ENCODE measurements at regions not wholly inside any gene's neighbourhood (a gene's known extent, or its start where the extent isn't known, plus 50 kb on each side); places are given as distances from the start of the nearest gene placed in this dataset.

- no peak overlapping the region for H3K9ac ChIP-seq (ENCODE audit: low read length)
- no peaks in the 10 kb centered on the region for H3K9me3 ChIP-seq (ENCODE audit: control insufficient read depth, low read length)
Observed at GRCh38 chr2:176769021-176769420, 443.6 kb upstream of the HNRNPA3 start.

DNA sequence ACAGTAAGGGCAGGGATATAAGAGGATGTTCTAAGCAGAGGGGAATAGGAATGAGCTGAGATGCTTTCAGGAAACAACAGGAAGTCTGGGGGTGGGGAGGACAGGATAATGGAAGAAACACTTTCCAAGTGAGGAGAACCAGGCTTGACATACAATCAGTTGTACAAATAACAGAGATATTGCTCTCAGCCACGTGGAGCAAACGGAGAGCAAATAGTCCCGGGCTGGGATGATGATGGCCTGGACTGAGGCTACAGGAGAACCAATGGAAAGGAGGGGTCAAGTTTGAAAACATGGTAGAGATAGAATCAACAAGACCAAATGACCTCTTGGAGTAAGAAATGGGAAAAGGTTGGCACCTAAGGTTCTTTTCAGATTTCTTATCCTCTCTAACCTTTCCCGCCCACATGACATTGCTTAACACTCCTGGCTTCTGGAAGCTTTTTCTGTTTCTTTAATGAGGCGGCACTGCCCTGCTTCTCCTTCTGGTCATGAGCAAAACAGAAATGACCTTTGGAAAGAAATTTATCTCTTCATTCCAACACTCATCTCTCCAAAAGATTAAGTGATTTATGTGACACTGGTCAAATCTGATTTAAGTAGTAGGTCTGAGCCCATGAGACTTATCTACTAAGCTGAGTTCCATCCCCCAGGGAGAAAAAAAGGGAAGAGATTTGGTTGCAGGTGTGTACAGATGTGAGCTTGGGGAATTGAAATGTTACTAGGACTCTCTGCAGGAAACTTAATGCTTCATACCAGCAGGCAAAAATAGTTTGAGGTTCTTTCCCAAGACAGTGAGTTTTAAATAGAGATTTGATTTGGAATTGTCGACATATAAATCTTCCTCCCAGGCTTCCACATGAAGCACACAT, 442.9 kb upstream of the HNRNPA3 start:
- no peaks in the 10 kb centered on the region for H3K9me3 ChIP-seq (ENCODE audit: control insufficient read depth, low read length)
- H3K4me1 ChIP-seq (ENCODE audit: control insufficient read depth, insufficient read depth, low read length) = no peaks in the 10 kb centered on the region
- H3K9ac ChIP-seq (ENCODE audit: low read length) = no peak overlapping the region
- no peaks in the 10 kb centered on the region for H3K36me3 ChIP-seq (ENCODE audit: control insufficient read depth, insufficient read depth, low read length)
- H3K27me3 ChIP-seq (ENCODE audit: control insufficient read depth, insufficient read depth, low read length) = no peaks in the 10 kb centered on the region
- no peak overlapping the region for H3K4me3 ChIP-seq (ENCODE audit: low read length)

More at GRCh38 chr2:176769021-176769420, 443.6 kb upstream of the HNRNPA3 start:
- Histone ChIP-seq H3K4me3 (ENCODE audit: low read length) (no peak overlapping the region), H3K27me3 (ENCODE audit: control insufficient read depth, insufficient read depth, low read length) (peaks cover under 1% of the 10 kb centered on the region), H3K4me1 (ENCODE audit: control insufficient read depth, insufficient read depth, low read length) (no peaks in the 10 kb centered on the region), H3K36me3 (ENCODE audit: control insufficient read depth, insufficient read depth, low read length) (no peaks in the 10 kb centered on the region)

- Histone ChIP-seq H3K9me3 (ENCODE audit: control insufficient read depth, low read length) (no peaks in the 10 kb centered on the region), H3K9ac (ENCODE audit: low read length) (no peak overlapping the region), H3K4me1 (ENCODE audit: control insufficient read depth, insufficient read depth, low read length) (no peaks in the 10 kb centered on the region), H3K36me3 (ENCODE audit: control insufficient read depth, insufficient read depth, low read length) (no peaks in the 10 kb centered on the region), H3K27me3 (ENCODE audit: control insufficient read depth, insufficient read depth, low read length) (no peaks in the 10 kb centered on the region), H3K4me3 (ENCODE audit: low read length) (no peak overlapping the region)
Observed at GRCh38 chr2:176772816-176773215, 439.8 kb upstream of the HNRNPA3 start.

- Histone ChIP-seq H3K36me3 (ENCODE audit: control insufficient read depth, insufficient read depth, low read length) (no peaks in the 10 kb centered on the region), H3K27me3 (ENCODE audit: control insufficient read depth, insufficient read depth, low read length) (no peaks in the 10 kb centered on the region), H3K4me3 (ENCODE audit: low read length) (no peak overlapping the region)
Observed at GRCh38 chr2:176774766-176775451, 437.7 kb upstream of the HNRNPA3 start.

DNA sequence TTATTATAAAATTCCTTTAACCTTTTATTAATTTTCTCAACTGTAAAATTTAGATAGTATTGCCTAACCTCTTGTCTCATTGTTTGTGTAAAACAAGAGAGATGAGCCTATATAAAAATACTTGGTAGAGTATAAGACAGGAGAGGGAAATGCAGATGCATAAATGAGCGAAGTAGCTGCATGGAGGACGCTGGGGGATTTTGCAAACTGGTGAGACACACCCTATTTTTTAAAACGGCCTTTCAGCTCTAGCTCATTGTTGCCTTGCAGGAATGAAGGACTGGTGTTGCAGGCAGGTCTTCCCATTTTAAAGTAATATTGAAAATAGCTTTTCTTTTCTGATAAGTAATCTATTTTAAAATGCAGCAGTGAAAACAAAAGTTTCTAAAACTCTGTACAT, 435.3 kb upstream of the HNRNPA3 start:
- no peaks in the 10 kb centered on the region for H3K4me1 ChIP-seq (ENCODE audit: control insufficient read depth, insufficient read depth, low read length)
- H3K9ac ChIP-seq (ENCODE audit: low read length) = no peak overlapping the region

More at GRCh38 chr2:176774766-176775451, 437.7 kb upstream of the HNRNPA3 start:
- Histone ChIP-seq H3K4me1 (ENCODE audit: control insufficient read depth, insufficient read depth, low read length) (no peaks in the 10 kb centered on the region), H3K9me3 (ENCODE audit: control insufficient read depth, low read length) (no peaks in the 10 kb centered on the region), H3K9ac (ENCODE audit: low read length) (no peak overlapping the region)

DNA sequence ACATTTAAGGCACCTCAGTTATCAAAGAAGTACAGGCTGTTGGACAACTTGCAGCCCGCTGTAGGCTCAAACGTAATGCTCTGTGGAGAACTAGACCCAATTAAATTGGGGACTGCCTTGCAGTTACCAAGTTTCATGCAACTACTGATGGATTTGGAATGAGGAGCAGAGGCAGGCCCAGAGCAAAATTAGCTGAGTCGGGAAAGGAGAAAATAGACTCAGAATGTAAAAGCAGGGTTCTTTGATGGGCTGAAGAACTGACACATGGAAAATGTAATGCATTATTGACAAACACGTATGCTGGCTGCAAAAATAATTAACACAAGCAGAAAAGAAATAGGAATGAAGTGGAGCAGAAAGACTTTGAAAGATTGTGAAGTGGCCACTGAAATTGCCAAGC, 432.7 kb upstream of the HNRNPA3 start:
- Histone ChIP-seq H3K36me3 (ENCODE audit: control insufficient read depth, insufficient read depth, low read length) (no peaks in the 10 kb centered on the region), H3K4me3 (ENCODE audit: low read length) (no peak overlapping the region), H3K9me3 (ENCODE audit: control insufficient read depth, low read length) (no peaks in the 10 kb centered on the region), H3K9ac (ENCODE audit: low read length) (no peak overlapping the region), H3K4me1 (ENCODE audit: control insufficient read depth, insufficient read depth, low read length) (no peaks in the 10 kb centered on the region), H3K27me3 (ENCODE audit: control insufficient read depth, insufficient read depth, low read length) (no peaks in the 10 kb centered on the region)

More for the DNA sequence above, 435.3 kb upstream of the HNRNPA3 start:
- Histone ChIP-seq H3K4me3 (ENCODE audit: low read length) (no peak overlapping the region), H3K27me3 (ENCODE audit: control insufficient read depth, insufficient read depth, low read length) (no peaks in the 10 kb centered on the region), H3K9me3 (ENCODE audit: control insufficient read depth, low read length) (no peaks in the 10 kb centered on the region), H3K36me3 (ENCODE audit: control insufficient read depth, insufficient read depth, low read length) (no peaks in the 10 kb centered on the region)

GRCh38 chr2:176780348-176780747, 432.2 kb upstream of the HNRNPA3 start:
- H3K9ac ChIP-seq (ENCODE audit: low read length) = no peak overlapping the region
- no peaks in the 10 kb centered on the region for H3K36me3 ChIP-seq (ENCODE audit: control insufficient read depth, insufficient read depth, low read length)
- no peaks in the 10 kb centered on the region for H3K9me3 ChIP-seq (ENCODE audit: control insufficient read depth, low read length)
- no peaks in the 10 kb centered on the region for H3K4me1 ChIP-seq (ENCODE audit: control insufficient read depth, insufficient read depth, low read length)
- no peaks in the 10 kb centered on the region for H3K27me3 ChIP-seq (ENCODE audit: control insufficient read depth, insufficient read depth, low read length)
- no peak overlapping the region for H3K4me3 ChIP-seq (ENCODE audit: low read length)

DNA sequence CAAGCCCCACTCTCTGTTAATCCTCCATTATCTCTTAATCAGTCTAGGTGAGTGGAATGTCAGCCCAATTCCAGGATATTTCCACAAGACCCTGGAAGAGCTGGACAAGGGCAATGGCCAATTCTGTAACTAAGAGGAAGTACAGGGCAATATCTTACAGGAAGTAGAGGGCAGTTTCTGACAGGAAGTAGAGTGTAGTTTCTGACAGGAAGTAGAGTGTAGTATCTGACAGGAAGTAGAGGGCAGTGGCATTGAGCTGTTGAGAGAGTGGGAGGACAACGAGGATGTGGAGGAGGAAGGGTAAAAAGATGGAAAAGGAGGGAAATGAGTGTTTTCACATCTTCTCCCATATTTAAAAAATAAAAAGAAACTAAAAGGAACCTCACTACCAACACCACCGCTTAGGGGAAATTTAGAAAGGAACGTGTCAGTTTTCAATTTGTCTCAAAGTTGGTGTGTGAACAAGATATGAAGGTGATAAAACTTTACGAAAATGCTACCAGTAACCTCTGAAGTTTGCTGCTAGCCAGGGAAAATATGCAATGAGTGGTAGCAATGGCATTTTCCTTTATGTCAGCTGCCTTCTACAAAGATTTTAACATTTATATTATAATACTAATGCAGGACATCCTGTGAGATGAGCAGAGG, 430.9 kb upstream of the HNRNPA3 start:
- Histone ChIP-seq H3K36me3 (ENCODE audit: control insufficient read depth, insufficient read depth, low read length) (no peaks in the 10 kb centered on the region), H3K9ac (ENCODE audit: low read length) (no peak overlapping the region), H3K27me3 (ENCODE audit: control insufficient read depth, insufficient read depth, low read length) (no peaks in the 10 kb centered on the region), H3K4me1 (ENCODE audit: control insufficient read depth, insufficient read depth, low read length) (no peaks in the 10 kb centered on the region), H3K4me3 (ENCODE audit: low read length) (no peak overlapping the region), H3K9me3 (ENCODE audit: control insufficient read depth, low read length) (no peaks in the 10 kb centered on the region)

DNA sequence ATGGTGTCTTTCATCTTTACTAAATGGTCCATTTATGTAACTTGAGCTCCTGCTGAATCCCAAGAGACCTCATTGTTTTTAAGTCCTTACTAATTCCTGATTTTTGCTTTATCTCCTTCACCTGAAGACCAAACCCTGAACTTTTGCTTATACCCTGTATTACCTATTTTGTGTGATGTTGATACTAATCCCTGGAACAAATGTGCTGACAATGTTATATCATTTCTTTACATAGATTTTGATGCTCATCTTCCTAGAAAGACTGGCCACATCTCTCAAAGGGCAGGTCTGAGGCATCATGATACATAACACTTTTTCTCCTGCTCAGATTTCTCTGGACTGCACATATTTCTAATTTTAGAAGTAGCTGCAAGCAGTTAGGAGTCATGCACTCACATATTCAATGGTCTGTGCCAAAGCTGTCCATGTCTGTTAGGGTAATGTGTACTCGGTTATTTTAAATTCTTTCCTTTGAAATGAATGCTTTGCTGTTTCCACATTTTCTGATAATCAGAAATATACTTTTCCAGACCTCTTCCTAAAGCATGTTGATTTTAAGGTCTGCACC, 427.9 kb upstream of the HNRNPA3 start:
- H3K36me3 ChIP-seq (ENCODE audit: control insufficient read depth, insufficient read depth, low read length) = no peaks in the 10 kb centered on the region
- H3K9ac ChIP-seq (ENCODE audit: low read length) = no peak overlapping the region
- no peaks in the 10 kb centered on the region for H3K4me1 ChIP-seq (ENCODE audit: control insufficient read depth, insufficient read depth, low read length)
- H3K4me3 ChIP-seq (ENCODE audit: low read length) = no peak overlapping the region
- H3K9me3 ChIP-seq (ENCODE audit: control insufficient read depth, low read length) = no peaks in the 10 kb centered on the region
- no peaks in the 10 kb centered on the region for H3K27me3 ChIP-seq (ENCODE audit: control insufficient read depth, insufficient read depth, low read length)

GRCh38 chr2:176789751-176790150, 422.8 kb upstream of the HNRNPA3 start:
- H3K9me3 ChIP-seq (ENCODE audit: control insufficient read depth, low read length) = no peaks in the 10 kb centered on the region
- H3K27me3 ChIP-seq (ENCODE audit: control insufficient read depth, insufficient read depth, low read length) = no peaks in the 10 kb centered on the region
- H3K4me1 ChIP-seq (ENCODE audit: control insufficient read depth, insufficient read depth, low read length) = no peaks in the 10 kb centered on the region
- no peak overlapping the region for H3K4me3 ChIP-seq (ENCODE audit: low read length)
- H3K36me3 ChIP-seq (ENCODE audit: control insufficient read depth, insufficient read depth, low read length) = no peaks in the 10 kb centered on the region
- H3K9ac ChIP-seq (ENCODE audit: low read length) = no peak overlapping the region

DNA sequence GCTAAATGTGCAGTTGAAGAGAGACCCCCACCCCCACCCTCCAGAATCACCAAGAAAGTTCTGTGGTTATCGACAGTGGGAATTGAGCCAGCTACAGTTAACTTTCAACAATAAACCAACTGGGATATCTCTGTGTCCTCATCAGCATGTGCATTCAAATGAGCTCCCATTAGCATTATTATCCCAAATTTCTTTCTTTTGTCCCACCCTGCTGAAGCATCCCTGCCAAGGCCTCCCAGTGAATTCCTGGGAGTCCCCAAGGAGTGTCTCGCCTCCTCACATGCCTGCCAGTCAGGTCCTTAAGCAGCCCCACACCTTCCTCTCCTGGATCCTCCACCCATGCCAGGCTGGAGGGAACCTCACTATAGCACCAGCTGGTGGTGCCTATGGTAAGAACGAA, 422.1 kb upstream of the HNRNPA3 start:
- no peaks in the 10 kb centered on the region for H3K9me3 ChIP-seq (ENCODE audit: control insufficient read depth, low read length)
- no peak overlapping the region for H3K9ac ChIP-seq (ENCODE audit: low read length)
- H3K27me3 ChIP-seq (ENCODE audit: control insufficient read depth, insufficient read depth, low read length) = no peaks in the 10 kb centered on the region
- H3K36me3 ChIP-seq (ENCODE audit: control insufficient read depth, insufficient read depth, low read length) = no peaks in the 10 kb centered on the region
- H3K4me1 ChIP-seq (ENCODE audit: control insufficient read depth, insufficient read depth, low read length) = no peaks in the 10 kb centered on the region
- H3K4me3 ChIP-seq (ENCODE audit: low read length) = no peak overlapping the region

- no peak overlapping the region for H3K9ac ChIP-seq (ENCODE audit: low read length)
- no peak overlapping the region for H3K4me3 ChIP-seq (ENCODE audit: low read length)
- H3K27me3 ChIP-seq (ENCODE audit: control insufficient read depth, insufficient read depth, low read length) = no peaks in the 10 kb centered on the region
- H3K36me3 ChIP-seq (ENCODE audit: control insufficient read depth, insufficient read depth, low read length) = no peaks in the 10 kb centered on the region
- H3K9me3 ChIP-seq (ENCODE audit: control insufficient read depth, low read length) = no peaks in the 10 kb centered on the region
- H3K4me1 ChIP-seq (ENCODE audit: control insufficient read depth, insufficient read depth, low read length) = no peaks in the 10 kb centered on the region
Observed at GRCh38 chr2:176793792-176794191, 418.8 kb upstream of the HNRNPA3 start.

All from mucosa of stomach (tissue), 1 donor.